Omental fat pad (tissue), 3 donors: ENCODE measurements at regions not wholly inside any gene's neighbourhood (a gene's known extent, or its start where the extent isn't known, plus 50 kb on each side); places are given as distances from the start of the nearest gene placed in this dataset.
A peak's percentile ranks its signal among the peaks of the same experiment; 100 is the strongest.

Source experiments
- ATAC-seq: fragments of 150-250 bp; one replicate; pipeline ENCODE4 v1.9.1; 2016; ENCODE audit warnings: mild to moderate bottlenecking, moderate library complexity; ENCODE audit not compliant: low FRiP score
- DNase-seq: peaks from one replicate; pipeline ENCODE4 v3.0.0-alpha.2; 2019; ENCODE audit warnings: low spot score
- TF ChIP-seq, protein P1 (sequence below), 3 donors: fragments of 450-650 bp; IDR thresholded peaks; one replicate each; pipeline ENCODE4 v1.5.1; 2016 to 2017; ENCODE audit warnings: antibody characterized with exemption in 3 of 3, mild to moderate bottlenecking in 3 of 3, moderate library complexity in 2 of 3

DNA sequence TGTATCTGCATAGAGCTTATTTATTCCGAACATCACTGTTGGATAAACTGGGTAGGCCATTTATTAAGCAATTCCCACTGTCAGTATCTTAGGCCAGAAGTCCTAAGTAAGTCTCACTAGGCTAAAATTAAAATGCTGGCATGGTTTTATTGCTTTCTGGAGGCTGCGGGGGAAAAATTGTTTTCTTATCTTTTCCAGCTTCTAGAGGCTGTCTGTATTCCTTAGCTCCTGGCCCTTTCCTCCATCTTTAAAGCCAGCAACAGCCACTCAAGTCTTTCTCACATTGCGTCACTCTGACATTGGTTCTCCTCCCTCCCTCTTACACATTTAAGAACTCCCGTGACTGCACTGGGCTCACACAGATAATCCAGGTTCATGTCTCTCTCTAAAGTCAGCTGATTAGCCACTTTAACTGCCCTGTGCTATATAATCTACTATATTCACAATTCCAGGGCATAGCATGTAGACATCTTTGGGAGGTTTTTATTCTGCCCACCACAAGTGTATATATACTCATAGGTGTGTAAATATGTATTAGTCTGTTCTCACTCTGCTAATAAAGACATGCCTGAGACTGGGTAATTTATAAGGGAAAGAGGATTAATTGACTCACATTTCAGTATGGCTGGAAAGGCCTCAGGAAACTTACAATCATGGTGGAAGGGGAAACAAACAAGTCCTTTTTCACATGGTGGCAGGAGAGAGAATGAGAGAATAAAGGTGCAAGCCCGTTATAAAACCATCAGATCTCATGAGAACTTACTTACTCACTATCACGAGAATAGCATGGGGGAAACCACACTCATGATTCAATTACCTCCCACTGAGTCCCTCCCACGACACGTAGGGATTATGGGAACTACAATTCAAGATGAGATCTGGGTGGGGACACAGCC lies 113.5 kb upstream of the SLC7A14 start:
- DNase-seq: no peak
- ATAC-seq: peak; percentile 57
- TF ChIP-seq, protein P1, sequence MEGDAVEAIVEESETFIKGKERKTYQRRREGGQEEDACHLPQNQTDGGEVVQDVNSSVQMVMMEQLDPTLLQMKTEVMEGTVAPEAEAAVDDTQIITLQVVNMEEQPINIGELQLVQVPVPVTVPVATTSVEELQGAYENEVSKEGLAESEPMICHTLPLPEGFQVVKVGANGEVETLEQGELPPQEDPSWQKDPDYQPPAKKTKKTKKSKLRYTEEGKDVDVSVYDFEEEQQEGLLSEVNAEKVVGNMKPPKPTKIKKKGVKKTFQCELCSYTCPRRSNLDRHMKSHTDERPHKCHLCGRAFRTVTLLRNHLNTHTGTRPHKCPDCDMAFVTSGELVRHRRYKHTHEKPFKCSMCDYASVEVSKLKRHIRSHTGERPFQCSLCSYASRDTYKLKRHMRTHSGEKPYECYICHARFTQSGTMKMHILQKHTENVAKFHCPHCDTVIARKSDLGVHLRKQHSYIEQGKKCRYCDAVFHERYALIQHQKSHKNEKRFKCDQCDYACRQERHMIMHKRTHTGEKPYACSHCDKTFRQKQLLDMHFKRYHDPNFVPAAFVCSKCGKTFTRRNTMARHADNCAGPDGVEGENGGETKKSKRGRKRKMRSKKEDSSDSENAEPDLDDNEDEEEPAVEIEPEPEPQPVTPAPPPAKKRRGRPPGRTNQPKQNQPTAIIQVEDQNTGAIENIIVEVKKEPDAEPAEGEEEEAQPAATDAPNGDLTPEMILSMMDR (IDR thresholded peaks at IDR 0.05): no peak

DNA sequence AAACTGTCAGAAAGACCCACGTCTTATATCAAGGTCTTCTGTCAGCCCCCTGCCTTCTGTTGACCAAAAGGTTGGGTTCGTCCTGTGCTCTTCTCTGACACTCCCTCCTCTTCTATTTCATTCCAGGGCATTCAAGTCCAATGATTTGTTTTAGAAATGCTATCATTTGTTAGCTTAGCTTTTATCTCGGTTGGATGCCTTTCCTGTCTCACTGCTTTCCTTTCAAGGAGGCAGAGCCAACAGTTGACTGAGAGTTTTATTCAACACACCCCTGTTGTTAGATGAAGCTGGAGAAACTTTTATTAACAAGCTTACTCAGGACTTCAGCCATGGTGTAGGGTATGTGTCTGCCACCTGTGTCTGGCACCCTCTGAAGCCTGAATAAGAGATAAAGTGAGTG lies 112.0 kb upstream of the SLC7A14 start:
- TF ChIP-seq, protein P1 (IDR thresholded peaks at IDR 0.05): no peak
- DNase-seq: no peak
- ATAC-seq: no peak

DNA sequence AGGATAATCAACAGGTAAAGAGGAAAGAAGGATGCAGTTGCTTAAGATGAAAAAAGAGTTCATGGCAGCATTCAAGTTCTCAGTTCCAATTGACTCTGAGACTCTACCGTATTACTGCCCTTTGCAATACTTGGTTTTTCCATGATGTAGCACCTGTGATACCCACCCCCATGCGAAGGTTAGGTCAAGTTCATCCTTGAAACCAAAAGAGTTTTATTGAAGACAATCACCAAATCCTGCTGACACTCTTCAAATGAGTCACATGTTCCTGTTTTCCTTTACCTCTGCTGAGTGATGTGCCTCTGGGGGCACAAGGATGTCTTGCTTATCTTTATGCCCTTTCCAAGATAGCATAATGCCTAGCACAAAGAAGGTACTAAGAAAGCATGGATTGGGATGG lies 111.3 kb upstream of the SLC7A14 start:
- no peak for ATAC-seq
- DNase-seq: no peak
- TF ChIP-seq, protein P1 (IDR thresholded peaks at IDR 0.05): no peak

DNA sequence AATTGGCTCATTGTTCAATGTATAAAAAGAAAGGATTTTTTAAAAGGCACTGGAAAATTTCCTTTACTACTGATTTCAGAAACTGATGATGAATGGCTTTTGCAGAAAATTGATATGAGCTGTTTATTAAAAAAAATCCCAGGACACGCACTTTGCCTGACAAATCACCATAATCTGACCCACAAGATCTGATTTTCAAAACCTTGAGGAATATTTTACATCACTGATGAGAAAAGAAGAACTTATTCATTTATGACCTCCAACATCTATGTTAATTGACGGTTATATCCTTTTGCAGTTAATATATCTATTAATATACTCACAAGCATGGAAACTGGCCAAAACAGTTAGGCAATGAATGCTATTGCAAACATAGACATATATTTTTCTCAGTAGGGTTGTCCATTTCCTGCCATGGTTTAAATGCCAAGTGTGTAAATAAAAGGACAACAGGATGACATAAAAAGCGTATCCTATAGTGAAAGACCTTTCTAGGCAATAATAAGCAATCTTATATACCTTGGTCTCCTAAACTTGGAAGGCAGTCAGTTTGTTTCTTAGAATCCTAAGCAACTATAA lies 109.7 kb upstream of the SLC7A14 start:
- TF ChIP-seq, protein P1 (IDR thresholded peaks at IDR 0.05): no peak
- DNase-seq: no peak
- no peak for ATAC-seq

DNA sequence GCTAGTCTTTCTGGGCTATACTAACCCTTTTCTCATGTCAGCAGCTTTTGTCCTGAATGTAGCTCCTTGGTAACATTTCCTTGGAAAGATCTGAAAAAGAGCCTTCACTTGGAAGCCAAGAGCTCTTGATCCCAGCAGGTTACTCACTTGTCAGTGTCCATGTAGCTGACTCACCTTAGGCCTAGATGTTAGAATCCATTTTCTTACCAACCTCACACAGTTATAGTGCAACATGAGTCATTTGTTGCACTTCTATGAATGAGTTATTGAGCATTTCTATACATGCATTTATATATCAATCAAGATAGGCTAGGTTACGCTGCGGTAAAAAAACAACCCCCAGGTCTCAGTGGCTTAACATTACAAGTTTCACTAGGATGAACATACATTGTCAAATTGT lies 106.8 kb upstream of the SLC7A14 start:
- TF ChIP-seq, protein P1 (IDR thresholded peaks at IDR 0.05): no peak

DNA sequence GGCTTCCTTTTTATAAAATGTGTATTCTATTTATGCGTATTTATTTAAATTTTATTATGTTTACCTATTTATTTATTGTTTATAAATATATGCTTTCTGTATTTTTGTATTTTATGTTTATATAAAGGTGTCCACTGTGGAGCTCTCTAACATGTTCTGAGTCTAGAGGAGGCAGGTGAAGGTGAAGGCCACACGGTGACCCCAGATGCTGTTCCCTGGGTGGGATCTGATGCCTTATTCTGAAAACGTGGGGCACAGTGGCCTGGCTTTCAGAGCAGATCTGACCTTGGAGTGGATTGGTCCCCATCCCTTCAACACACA lies 104.7 kb upstream of the SLC7A14 start:
- no peak for ATAC-seq
- no peak for DNase-seq
- TF ChIP-seq, protein P1 (IDR thresholded peaks at IDR 0.05): no peak

More for the DNA sequence above, 106.8 kb upstream of the SLC7A14 start:
- ATAC-seq (no peak), DNase-seq (no peak)
